Activated CD4-positive, alpha-beta T cell treated with anti-CD3 and anti-CD28 coated beads, Interleukin-2, amount 10 ng/mL, durations not matched to agents 24 days and 14 days (primary cell): ENCODE measurements at regions not wholly inside any gene's neighbourhood (a gene's known extent, or its start where the extent isn't known, plus 50 kb on each side); places are given as distances from the start of the nearest gene placed in this dataset.
A peak's percentile ranks its signal among the peaks of the same experiment; 100 is the strongest.
"Not testable (repeated sequence)": the region's sequence is repeated elsewhere in the genome, so short reads cannot be mapped to it uniquely, and the experiment has no call there.

Experiments
- DNase-seq: peaks from one replicate; pipeline ENCODE4 v3.0.0; 2022
- H3K27ac Mint-ChIP-seq: one replicate; pipeline ENCODE4 v1.8.0; 2022; ENCODE audit warnings: mild to moderate bottlenecking, mixed read lengths
- H3K27me3 Mint-ChIP-seq: one replicate; pipeline ENCODE4 v1.8.0; 2022; ENCODE audit warnings: mixed read lengths
- H3K36me3 Mint-ChIP-seq: one replicate; pipeline ENCODE4 v1.8.0; 2022; ENCODE audit warnings: low read depth, mild to moderate bottlenecking, mixed read lengths
- H3K4me1 Mint-ChIP-seq: one replicate; pipeline ENCODE4 v1.8.0; 2021; ENCODE audit warnings: mixed read lengths
- H3K4me3 Mint-ChIP-seq: one replicate; pipeline ENCODE4 v1.8.0; 2022; ENCODE audit warnings: mild to moderate bottlenecking, moderate library complexity, mixed read lengths
- H3K9me3 Mint-ChIP-seq: one replicate; pipeline ENCODE4 v1.8.0; 2021; ENCODE audit warnings: mixed read lengths
- intact Hi-C: fragments of 100-400 bp; cut with micrococcal nuclease; formaldehyde crosslinking; loops from one replicate; pipeline ENCODE4 v1.15.1; 2023

DNA sequence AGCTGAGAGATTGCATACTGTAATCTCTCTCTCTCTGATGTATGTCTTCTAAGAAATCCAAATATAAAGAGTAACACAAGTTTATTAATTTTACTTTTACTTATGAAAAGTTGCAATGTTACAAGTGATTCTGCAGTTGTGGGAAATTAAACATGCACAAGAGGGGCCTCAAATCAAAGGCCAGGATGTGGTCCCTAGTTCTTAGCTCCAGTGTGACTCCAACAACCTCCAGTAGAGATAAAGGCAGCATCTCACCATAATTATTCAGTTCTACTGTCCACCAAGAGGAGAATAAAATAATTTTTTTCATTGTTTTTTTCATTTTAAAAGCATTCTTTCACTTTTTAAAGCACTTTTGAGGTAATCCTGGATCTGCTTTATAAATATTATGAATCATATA is 223.3 kb downstream of the RAP2B start:
- intact Hi-C loops: no loop called here
- no peaks in the 10 kb centered on the region for H3K4me1 Mint-ChIP-seq
- H3K27me3 Mint-ChIP-seq: no peaks in the 10 kb centered on the region

DNA sequence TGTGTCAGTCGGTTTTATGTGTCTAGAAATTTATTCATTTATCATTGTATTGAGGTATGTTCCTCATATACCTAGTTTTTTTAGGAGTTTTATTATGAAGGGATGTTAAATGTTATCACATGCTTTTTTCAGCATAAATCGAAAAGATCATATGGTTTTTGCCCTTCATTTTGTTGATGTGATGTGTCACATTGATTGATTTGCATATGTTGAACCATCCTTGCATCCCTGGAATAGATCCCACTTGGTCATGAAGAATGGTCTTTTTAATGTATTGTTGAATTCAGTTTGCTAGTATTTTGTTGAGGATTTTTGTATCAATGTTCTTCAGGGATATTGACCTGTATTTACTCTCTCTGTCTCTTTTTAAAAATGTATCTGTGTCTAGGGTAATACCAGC is 230.3 kb downstream of the RAP2B start:
- H3K27ac Mint-ChIP-seq: no peak overlapping the region

More for the DNA sequence above, 223.3 kb downstream of the RAP2B start:
- Mint-ChIP-seq H3K9me3 (no peaks in the 10 kb centered on the region), H3K27ac (no peak overlapping the region), H3K4me3 (no peak overlapping the region), H3K36me3 (no peaks in the 10 kb centered on the region)
- DNase-seq: no peak

DNA sequence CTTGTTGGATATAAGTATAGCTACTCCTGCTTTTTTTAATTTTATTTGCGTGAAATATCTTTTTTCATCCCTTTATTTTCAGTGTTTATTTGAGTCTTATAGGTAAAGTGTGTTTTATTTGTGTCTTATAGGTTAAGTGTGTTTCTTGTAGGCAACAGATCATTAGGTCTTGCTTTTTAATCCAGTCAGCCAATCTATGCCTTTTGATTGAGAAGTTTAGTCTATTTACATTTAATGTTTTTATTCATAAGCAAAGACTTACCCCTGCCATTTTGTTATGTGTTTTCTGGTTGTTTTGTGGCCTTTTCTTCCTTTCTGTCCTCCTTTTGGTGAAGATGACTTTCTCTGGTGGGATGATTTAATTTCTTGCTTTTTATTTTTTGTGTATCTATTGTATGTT is 232.0 kb downstream of the RAP2B start:
- no peaks in the 10 kb centered on the region for H3K27me3 Mint-ChIP-seq
- no peak overlapping the region for H3K27ac Mint-ChIP-seq
- H3K9me3 Mint-ChIP-seq: peaks cover 15% of the 10 kb centered on the region
- peaks cover 4% of the 10 kb centered on the region for H3K4me1 Mint-ChIP-seq
- peaks cover 2% of the 10 kb centered on the region for H3K36me3 Mint-ChIP-seq
- H3K4me3 Mint-ChIP-seq: no peak overlapping the region
- DNase-seq: no peak
- intact Hi-C loops: no loop called here

More for the DNA sequence above, 230.3 kb downstream of the RAP2B start:
- intact Hi-C loops: no loop called here
- no peak for DNase-seq
- H3K4me1 Mint-ChIP-seq: no peaks in the 10 kb centered on the region
- no peaks in the 10 kb centered on the region for H3K27me3 Mint-ChIP-seq
- H3K36me3 Mint-ChIP-seq: peaks cover 2% of the 10 kb centered on the region
- H3K9me3 Mint-ChIP-seq: peaks cover 15% of the 10 kb centered on the region
- H3K4me3 Mint-ChIP-seq: no peak overlapping the region

DNA sequence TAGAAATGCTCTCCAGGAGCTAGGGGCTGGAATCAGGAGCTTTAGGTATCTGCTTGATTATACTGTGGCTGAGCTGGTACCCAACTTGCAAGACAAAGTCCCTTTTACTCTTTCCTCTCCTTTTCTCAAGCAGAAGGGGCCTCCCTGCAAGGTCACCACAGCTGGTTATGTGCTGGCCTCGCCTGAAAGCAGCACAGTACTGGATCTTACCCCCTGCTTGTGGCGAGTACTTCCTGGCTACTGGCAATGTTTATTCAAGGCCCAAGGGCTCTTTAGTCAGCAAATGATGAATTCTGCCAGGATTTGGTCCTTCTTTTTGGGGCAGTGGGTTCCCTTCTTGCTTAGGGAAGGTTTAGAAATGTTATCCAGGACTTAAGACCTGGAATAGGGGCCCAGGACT is 234.6 kb downstream of the RAP2B start:
- Mint-ChIP-seq H3K27ac (no peak overlapping the region), H3K4me3 (no peak overlapping the region), H3K4me1 (peaks cover 21% of the 10 kb centered on the region), H3K27me3 (no peaks in the 10 kb centered on the region), H3K9me3 (peaks cover 15% of the 10 kb centered on the region), H3K36me3 (peaks cover 2% of the 10 kb centered on the region)
- DNase-seq: no peak
- intact Hi-C loops: no loop called here

DNA sequence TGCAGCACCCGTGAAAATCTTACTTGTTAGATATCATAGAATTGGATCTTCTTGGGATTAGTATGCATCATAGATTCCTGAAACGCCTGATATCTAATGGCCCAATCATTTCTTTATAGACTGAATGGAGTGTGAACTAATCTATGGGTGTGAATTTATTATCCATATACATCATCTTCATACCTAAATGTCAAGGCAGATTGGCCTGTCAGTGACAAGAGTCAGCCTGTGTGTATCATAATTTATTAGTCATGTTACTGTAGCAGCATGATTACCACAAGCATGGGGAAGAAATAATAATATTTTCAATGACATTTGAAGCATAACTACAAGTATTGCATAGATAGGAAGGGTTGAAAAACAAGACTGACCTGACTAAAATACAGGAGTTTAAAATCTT is 235.8 kb downstream of the RAP2B start:
- Mint-ChIP-seq H3K4me1 (peaks cover 21% of the 10 kb centered on the region), H3K4me3 (no peak overlapping the region), H3K27me3 (no peaks in the 10 kb centered on the region), H3K9me3 (peaks cover 15% of the 10 kb centered on the region), H3K36me3 (peaks cover 2% of the 10 kb centered on the region), H3K27ac (no peak overlapping the region)
- DNase-seq: no peak
- intact Hi-C loops: no loop called here

DNA sequence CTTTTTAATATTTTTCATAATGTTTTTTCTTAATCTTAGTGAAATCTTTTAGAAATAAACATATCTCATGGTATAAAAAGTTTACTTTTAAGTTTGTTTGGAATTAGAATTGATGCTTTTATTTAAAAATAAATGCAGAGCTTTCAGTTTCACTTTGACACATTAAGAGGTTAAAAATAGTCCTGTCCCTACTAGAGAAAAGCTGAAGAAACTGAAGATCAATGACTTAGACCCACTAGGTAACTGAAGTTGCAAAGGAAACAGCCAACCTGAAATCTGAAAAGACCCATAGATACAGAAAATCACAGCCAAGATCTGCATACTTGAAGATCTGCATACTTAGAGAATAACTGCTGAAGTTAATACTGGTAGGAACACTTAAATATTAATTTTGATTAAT is 237.6 kb downstream of the RAP2B start:
- peaks cover 21% of the 10 kb centered on the region for H3K4me1 Mint-ChIP-seq
- no peak for DNase-seq
- H3K27ac Mint-ChIP-seq: no peak overlapping the region
- peak overlapping the region; percentile 15 for H3K4me3 Mint-ChIP-seq
- intact Hi-C loops: no loop called here
- H3K36me3 Mint-ChIP-seq: no peaks in the 10 kb centered on the region
- H3K9me3 Mint-ChIP-seq: peaks cover under 1% of the 10 kb centered on the region
- H3K27me3 Mint-ChIP-seq: no peaks in the 10 kb centered on the region

DNA sequence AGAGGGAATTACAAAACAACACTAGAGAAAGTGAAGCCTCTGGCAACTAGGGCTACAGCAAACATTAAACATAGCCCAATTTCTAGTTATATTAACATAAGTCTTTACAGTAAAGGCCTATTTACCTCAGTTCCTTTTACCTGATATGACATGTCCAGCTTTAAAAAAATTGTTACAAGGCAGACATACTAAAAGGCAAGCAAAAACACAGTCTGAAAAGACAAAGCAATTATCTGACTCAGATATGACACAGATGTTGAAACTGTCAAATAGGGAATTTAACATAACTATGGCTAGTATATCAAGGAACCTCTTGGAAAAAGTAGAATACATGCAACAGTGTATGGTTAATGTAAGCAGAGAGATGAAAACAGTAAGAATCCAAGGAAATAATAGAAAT is 238.6 kb downstream of the RAP2B start:
- no peaks in the 10 kb centered on the region for H3K27me3 Mint-ChIP-seq

DNA sequence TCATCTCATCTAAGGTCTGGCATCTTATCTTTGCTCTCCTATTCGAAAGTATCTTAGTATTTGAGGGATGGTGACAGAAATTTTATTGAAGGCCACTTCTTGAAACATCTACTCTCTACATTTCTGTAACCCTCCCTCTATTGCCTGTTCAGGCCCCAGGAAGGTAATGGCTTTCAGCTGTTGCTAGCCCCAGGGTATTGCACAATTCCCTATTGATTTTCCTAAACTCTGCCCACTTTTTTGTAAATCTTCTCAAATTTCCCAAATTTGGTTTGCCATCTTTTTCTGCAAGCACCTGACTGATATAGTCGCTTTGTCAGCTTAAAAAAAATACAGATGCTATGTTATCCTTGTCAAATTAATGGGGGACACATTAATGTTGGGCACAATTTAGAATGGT is 242.1 kb downstream of the RAP2B start:
- Mint-ChIP-seq H3K9me3 (no peaks in the 10 kb centered on the region), H3K36me3 (no peaks in the 10 kb centered on the region), H3K4me1 (peaks cover 16% of the 10 kb centered on the region), H3K4me3 (no peak overlapping the region), H3K27me3 (no peaks in the 10 kb centered on the region), H3K27ac (no peak overlapping the region)
- intact Hi-C loops: no loop called here
- DNase-seq: no peak

More for the DNA sequence above, 238.6 kb downstream of the RAP2B start:
- Mint-ChIP-seq H3K4me1 (peaks cover 21% of the 10 kb centered on the region), H3K27ac (no peak overlapping the region), H3K36me3 (no peaks in the 10 kb centered on the region), H3K4me3 (no peak overlapping the region), H3K9me3 (no peaks in the 10 kb centered on the region)
- DNase-seq: no peak
- intact Hi-C loops: no loop called here

DNA sequence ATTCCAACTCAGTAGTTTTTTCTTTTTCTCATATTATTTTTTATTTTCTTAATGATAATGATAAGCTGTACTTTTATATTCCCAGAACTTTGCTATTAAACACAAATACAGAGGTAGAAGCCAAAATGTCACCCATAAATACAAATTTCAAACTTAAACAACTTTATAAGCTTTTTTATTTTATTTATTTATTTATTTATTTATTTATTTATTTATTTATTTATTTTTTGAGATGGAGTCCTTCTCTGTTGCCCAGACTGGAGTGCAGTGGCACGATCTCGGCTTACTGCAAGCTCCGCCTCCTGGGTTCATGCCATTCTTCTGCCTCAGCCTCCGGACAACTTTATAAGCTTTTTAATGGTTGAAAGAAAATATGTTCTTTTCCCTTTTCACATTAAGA is 243.3 kb downstream of the RAP2B start:
- H3K9me3 Mint-ChIP-seq, DNase-seq, H3K27me3 Mint-ChIP-seq, H3K36me3 Mint-ChIP-seq, H3K4me1 Mint-ChIP-seq, intact Hi-C loops, H3K4me3 Mint-ChIP-seq, H3K27ac Mint-ChIP-seq: not testable (repeated sequence)

DNA sequence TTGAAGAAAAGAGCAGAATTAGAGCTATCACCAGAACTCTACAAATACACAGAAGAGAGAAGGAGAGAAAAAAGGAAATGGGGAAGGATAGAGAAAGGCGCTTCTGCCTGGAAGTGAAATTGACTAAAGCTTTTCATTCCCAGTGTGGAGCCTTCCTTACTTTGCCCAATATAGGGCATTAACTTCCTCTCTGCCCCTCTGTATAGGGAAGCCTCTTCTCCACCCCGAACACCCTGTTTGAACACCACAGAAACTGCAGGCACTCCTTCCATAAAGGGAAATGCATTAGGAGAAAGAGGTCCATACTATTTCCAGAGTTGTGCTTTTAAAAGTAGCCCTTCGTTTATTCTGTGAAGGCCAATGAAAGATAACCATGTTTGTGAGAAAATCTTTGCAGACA is 248.5 kb downstream of the RAP2B start:
- no peaks in the 10 kb centered on the region for H3K36me3 Mint-ChIP-seq
- intact Hi-C loops: no loop called here

DNA sequence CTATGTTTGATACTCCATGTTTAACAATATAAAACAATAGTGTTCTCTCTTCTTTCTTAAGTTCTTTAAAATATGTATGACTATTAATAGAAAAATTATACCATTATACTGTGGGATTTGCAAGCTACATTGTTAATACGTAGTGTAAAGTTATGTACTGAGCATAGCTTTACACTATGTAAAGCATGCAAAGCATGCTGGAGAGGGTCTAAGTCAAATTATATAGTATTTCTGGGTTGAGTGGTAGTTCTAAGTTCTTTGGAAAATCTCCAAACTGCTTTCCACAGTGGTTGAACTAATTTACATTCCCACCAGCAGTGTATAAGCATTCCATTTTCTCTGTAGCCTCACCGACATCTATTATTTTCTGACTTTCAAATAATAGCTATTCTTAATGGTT is 253.0 kb downstream of the RAP2B start:
- peaks cover 8% of the 10 kb centered on the region for H3K9me3 Mint-ChIP-seq
- no peaks in the 10 kb centered on the region for H3K36me3 Mint-ChIP-seq
- no peak overlapping the region for H3K27ac Mint-ChIP-seq
- H3K27me3 Mint-ChIP-seq: no peaks in the 10 kb centered on the region
- H3K4me3 Mint-ChIP-seq: no peak overlapping the region
- intact Hi-C loops: no loop called here
- DNase-seq: no peak
- H3K4me1 Mint-ChIP-seq: no peaks in the 10 kb centered on the region

More for the DNA sequence above, 248.5 kb downstream of the RAP2B start:
- Mint-ChIP-seq H3K4me3 (no peak overlapping the region), H3K4me1 (no peaks in the 10 kb centered on the region), H3K27ac (no peak overlapping the region), H3K9me3 (no peaks in the 10 kb centered on the region), H3K27me3 (no peaks in the 10 kb centered on the region)
- DNase-seq: no peak

DNA sequence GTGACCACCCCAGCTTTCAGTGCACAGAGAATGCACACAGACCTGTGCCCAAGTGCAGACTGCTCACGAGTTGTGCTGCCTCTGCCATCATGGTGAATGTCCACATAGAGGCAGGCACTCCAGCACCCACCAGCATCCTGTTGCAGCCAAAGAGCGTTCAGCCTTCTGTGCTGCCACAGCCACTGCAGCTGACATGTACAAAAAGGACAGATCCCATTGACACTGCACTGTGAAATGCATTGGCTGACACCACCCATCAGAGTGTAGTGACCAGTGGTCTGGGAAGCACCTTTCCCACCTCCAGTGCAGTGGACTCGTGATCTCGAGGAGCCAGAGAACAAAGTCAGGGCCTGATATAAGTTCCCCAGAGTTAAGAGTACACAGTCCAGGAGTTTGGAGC is 260.3 kb downstream of the RAP2B start:
- Mint-ChIP-seq H3K36me3 (no peaks in the 10 kb centered on the region), H3K9me3 (peaks cover 25% of the 10 kb centered on the region), H3K27me3 (no peaks in the 10 kb centered on the region), H3K27ac (no peak overlapping the region), H3K4me1 (no peaks in the 10 kb centered on the region), H3K4me3 (no peak overlapping the region)
- intact Hi-C loops: no loop called here
- DNase-seq: no peak

DNA sequence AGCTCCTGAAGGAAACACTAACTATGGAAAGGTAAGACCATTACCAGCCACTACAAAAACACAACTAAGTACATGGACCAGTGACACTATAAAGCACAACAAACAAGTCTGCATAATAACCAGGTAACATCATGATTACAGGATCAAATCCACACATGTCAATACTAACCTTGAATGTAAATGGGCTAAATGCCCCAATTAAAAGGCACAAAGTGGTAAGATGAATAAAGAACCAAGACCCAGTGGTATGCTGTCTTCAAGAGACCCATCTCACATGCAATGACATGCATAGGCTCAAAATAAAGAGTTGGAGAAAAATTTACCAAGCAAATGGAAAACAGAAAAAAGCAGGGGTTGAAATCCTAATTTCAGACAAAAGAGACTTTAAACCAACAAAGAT is 261.8 kb downstream of the RAP2B start:
- H3K4me3 Mint-ChIP-seq, H3K27ac Mint-ChIP-seq, intact Hi-C loops, H3K36me3 Mint-ChIP-seq, DNase-seq, H3K27me3 Mint-ChIP-seq, H3K4me1 Mint-ChIP-seq: not testable (repeated sequence)
- H3K9me3 Mint-ChIP-seq: peaks cover 28% of the 10 kb centered on the region

DNA sequence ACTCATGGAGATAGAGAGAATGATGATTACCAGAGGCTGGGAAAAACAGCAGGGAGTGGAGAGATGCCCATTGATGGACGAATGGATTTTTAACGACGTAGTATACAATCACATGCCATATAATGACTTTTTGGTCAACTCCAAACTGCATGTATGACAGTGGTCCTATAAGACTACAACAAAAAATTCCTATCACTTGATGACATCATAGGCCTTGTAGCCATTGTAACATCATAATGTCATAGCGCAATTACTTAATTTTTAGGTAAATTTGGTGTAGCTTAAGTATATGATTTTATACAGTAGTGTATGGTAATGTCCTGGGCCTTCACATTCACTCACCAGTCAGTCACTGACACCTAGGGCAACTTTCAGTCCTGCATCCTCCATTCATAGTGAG is 264.3 kb downstream of the RAP2B start:
- no peak overlapping the region for H3K4me3 Mint-ChIP-seq
- intact Hi-C loops: no loop called here

DNA sequence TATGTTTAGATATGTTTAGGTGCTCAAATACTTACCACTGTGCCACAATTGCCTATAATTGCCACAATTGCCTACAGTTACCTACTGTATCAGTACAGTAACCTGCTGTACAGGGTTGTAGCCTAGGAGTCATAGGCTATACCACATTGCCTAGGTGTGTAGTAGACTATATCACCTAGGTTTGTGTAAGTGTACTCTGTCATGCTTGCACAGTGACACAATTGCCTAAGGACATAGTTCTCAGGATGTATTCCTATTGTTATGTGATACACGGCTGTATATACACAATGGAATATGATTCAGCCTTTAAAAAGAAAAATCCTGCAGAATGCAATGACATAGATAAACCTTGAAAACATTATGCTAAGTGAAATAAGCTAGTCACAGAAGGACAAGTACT is 264.8 kb downstream of the RAP2B start:
- intact Hi-C loops: no loop called here
- Mint-ChIP-seq H3K4me3 (no peak overlapping the region), H3K9me3 (peaks cover 28% of the 10 kb centered on the region), H3K27ac (no peak overlapping the region), H3K4me1 (no peaks in the 10 kb centered on the region), H3K27me3 (no peaks in the 10 kb centered on the region), H3K36me3 (no peaks in the 10 kb centered on the region)
- DNase-seq: no peak

More for the DNA sequence above, 264.3 kb downstream of the RAP2B start:
- H3K36me3 Mint-ChIP-seq: no peaks in the 10 kb centered on the region
- no peaks in the 10 kb centered on the region for H3K4me1 Mint-ChIP-seq
- no peaks in the 10 kb centered on the region for H3K27me3 Mint-ChIP-seq
- DNase-seq: no peak
- H3K27ac Mint-ChIP-seq: no peak overlapping the region
- H3K9me3 Mint-ChIP-seq: peaks cover 28% of the 10 kb centered on the region
